SK-N-SH (cell line): ENCODE measurements at regions not wholly inside any gene's neighbourhood (a gene's known extent, or its start where the extent isn't known, plus 50 kb on each side); places are given as distances from the start of the nearest gene placed in this dataset.

Experiments
- CTCF ChIA-PET: fragments of 300-600, 350-600 bp; formaldehyde crosslinking; extraction: SDS; loops from one replicate; lab custom pipeline; 2021; lab: Yijun Ruan, JAX
- POLR2A ChIA-PET: fragments of 350-600 bp; sonication (Branson Sonifier 250); formaldehyde crosslinking; extraction: SDS; loops from one replicate; lab custom pipeline; 2020; ENCODE audit warnings: antibody characterized with exemption, inconsistent platforms; lab: Yijun Ruan, JAX
- DNase-seq: peaks from one replicate; pipeline ENCODE4 v3.0.0; 2012
- H2AFZ ChIP-seq: fragments of 200-600 bp; sonication (generic); 2 replicates; pipeline ENCODE4 v1.8.1; 2016; ENCODE audit warnings: antibody characterized with exemption, mild to moderate bottlenecking, low read depth
- H3F3A ChIP-seq: fragments of 200-600 bp; sonication (generic); replicated peaks from 2 replicates; pipeline ENCODE3; 2016; ENCODE audit warnings: antibody characterized with exemption, mild to moderate bottlenecking; ENCODE audit not compliant: insufficient read depth
- H3K27ac ChIP-seq, 2 experiments: fragments of 200-500 bp in 1 of 2; fragments of 200-600 bp in 1 of 2; sonication (Bioruptor generic) in 1 of 2; sonication (generic), shearing (Covaris generic) in 1 of 2; 2 replicates each; pipeline versions ENCODE4 v1.5.1 to v1.6.1; 2014 to 2016; ENCODE audit warnings: low read depth in 2 of 2, inconsistent platforms in 1 of 2, low read length in 1 of 2, mild to moderate bottlenecking in 1 of 2, mixed read lengths in 1 of 2
- H3K27me3 ChIP-seq: fragments of 200-600 bp; sonication (generic), shearing (Covaris generic); 2 replicates; pipeline ENCODE4 v1.6.1; 2016; ENCODE audit warnings: mixed run types; ENCODE audit not compliant: insufficient read depth
- H3K36me3 ChIP-seq, 2 experiments: fragments of 200-500 bp in 1 of 2; fragments of 200-600 bp in 1 of 2; sonication (Bioruptor generic) in 1 of 2; sonication (generic) in 1 of 2; replicated peaks in 1 of 2; 2 replicates each; pipeline versions ENCODE3 to v1.5.1; 2014 to 2016; ENCODE audit warnings: low read length in 1 of 2, mild to moderate bottlenecking in 1 of 2; ENCODE audit not compliant: insufficient read depth in 2 of 2, control insufficient read depth in 1 of 2
- H3K4me1 ChIP-seq, 2 experiments: fragments of 200-500 bp in 1 of 2; fragments of 200-600 bp in 1 of 2; sonication (Bioruptor generic) in 1 of 2; sonication (generic), shearing (Covaris generic) in 1 of 2; 2 replicates each; pipeline versions ENCODE4 v1.5.1 to v1.6.1; 2014 to 2016; ENCODE audit warnings: low read depth in 1 of 2, low read length in 1 of 2, mixed run types in 1 of 2; ENCODE audit not compliant: insufficient read depth in 2 of 2, control insufficient read depth in 1 of 2
- H3K4me2 ChIP-seq: fragments of 200-600 bp; sonication (generic), shearing (Covaris generic); 2 replicates; pipeline ENCODE4 v1.6.1; 2017; ENCODE audit warnings: mixed run types
- H3K4me3 ChIP-seq, 2 experiments: fragments of 200-500 bp in 1 of 2; fragments of 200-600 bp in 1 of 2; sonication (Bioruptor generic) in 1 of 2; sonication (generic), shearing (Covaris generic) in 1 of 2; 2 replicates each; pipeline versions ENCODE4 v1.5.1 to v1.8.1; 2014 to 2016; ENCODE audit warnings: low read depth in 2 of 2, inconsistent platforms in 1 of 2, low read length in 1 of 2, mild to moderate bottlenecking in 1 of 2, mixed read lengths in 1 of 2, moderate library complexity in 1 of 2
- H3K79me2 ChIP-seq: fragments of 200-600 bp; sonication (generic); 2 replicates; pipeline ENCODE4 v1.8.1; 2017; ENCODE audit warnings: mild to moderate bottlenecking; ENCODE audit not compliant: insufficient read depth
- H3K9ac ChIP-seq: fragments of 200-600 bp; sonication (generic); 2 replicates; pipeline ENCODE4 v1.6.1; 2017; ENCODE audit warnings: mixed run types
- H3K9me2 ChIP-seq: fragments of 200-600 bp; sonication (generic); 2 replicates; pipeline ENCODE4 v1.6.1; 2017; ENCODE audit warnings: mixed run types
- H3K9me3 ChIP-seq: fragments of 200-600 bp; sonication (generic); 2 replicates; pipeline ENCODE4 v1.6.1; 2017; ENCODE audit warnings: mixed run types, mild to moderate bottlenecking, moderate library complexity
- H4K20me1 ChIP-seq: fragments of 200-600 bp; sonication (generic); 2 replicates; pipeline ENCODE4 v1.6.1; 2017; ENCODE audit warnings: mild to moderate bottlenecking, mixed run types; ENCODE audit not compliant: insufficient read depth
- CHD2 ChIP-seq: fragments of 150-350 bp; IDR thresholded peaks from 2 replicates; pipeline ENCODE4 v1.6.1; 2018; ENCODE audit warnings: low read length; ENCODE audit not compliant: partially characterized antibody
- ELF1 ChIP-seq: IDR thresholded peaks from 2 replicates; pipeline ENCODE4 v1.4.0; 2012
- EZH2phosphoT487 ChIP-seq: fragments of 200-600 bp; sonication (generic); IDR thresholded peaks from 2 replicates; pipeline ENCODE4 v1.6.1; 2017; ENCODE audit warnings: low read depth, mixed run types, mild to moderate bottlenecking, antibody characterized with exemption, moderate library complexity, borderline replicate concordance
- FOXJ3 ChIP-seq: sonication (generic); formaldehyde crosslinking; IDR thresholded peaks from 2 replicates; pipeline ENCODE4 v1.5.1; 2020; ENCODE audit warnings: mild to moderate bottlenecking, missing genetic modification reagents
- GATA2 ChIP-seq: sonication (generic); formaldehyde crosslinking; IDR thresholded peaks from 2 replicates; pipeline ENCODE4 v1.5.0; 2020; ENCODE audit warnings: mild to moderate bottlenecking, missing genetic modification reagents
- IRF3 ChIP-seq: fragments of 150-350 bp; IDR thresholded peaks from 2 replicates; pipeline ENCODE4 v1.6.1; 2016; ENCODE audit warnings: mild to moderate bottlenecking, low read depth, low read length
- MAX ChIP-seq: IDR thresholded peaks from 2 replicates; pipeline ENCODE4 v1.4.0; 2012; ENCODE audit warnings: low read depth
- MXI1 ChIP-seq: IDR thresholded peaks from 2 replicates; pipeline ENCODE4 v1.6.1; 2012; ENCODE audit warnings: mild to moderate bottlenecking, low read depth, low read length, improper control_type of control experiment
- NFIC ChIP-seq: IDR thresholded peaks from 2 replicates; pipeline ENCODE4 v1.4.0; 2012; ENCODE audit warnings: borderline replicate concordance
- NRF1 ChIP-seq: IDR thresholded peaks from 2 replicates; pipeline ENCODE4 v1.6.1; 2012; ENCODE audit warnings: low read depth, mild to moderate bottlenecking, low read length
- POLR2AphosphoS5 ChIP-seq: IDR thresholded peaks from 2 replicates; pipeline ENCODE4 v1.6.1; 2012; ENCODE audit warnings: low read depth, low read length
- RCOR1 ChIP-seq: fragments of 150-350 bp; IDR thresholded peaks from 2 replicates; pipeline ENCODE4 v1.6.1; 2017; ENCODE audit warnings: antibody characterized with exemption, low read length
- RFX5 ChIP-seq: IDR thresholded peaks from 2 replicates; pipeline ENCODE4 v1.6.1; 2012; ENCODE audit warnings: mild to moderate bottlenecking, improper control_type of control experiment, low read length
- RXRA ChIP-seq: IDR thresholded peaks from 2 replicates; pipeline ENCODE4 v1.4.0; 2012; ENCODE audit warnings: low read depth, mild to moderate bottlenecking, borderline replicate concordance
- SMC3 ChIP-seq: IDR thresholded peaks from 2 replicates; pipeline ENCODE4 v1.6.1; 2012; ENCODE audit warnings: low read depth, low read length, improper control_type of control experiment
- TAF1 ChIP-seq: IDR thresholded peaks from 2 replicates; pipeline ENCODE4 v1.6.1; 2012; ENCODE audit warnings: low read depth, mild to moderate bottlenecking, low read length, moderate library complexity, borderline replicate concordance
- TCF12 ChIP-seq: IDR thresholded peaks from 2 replicates; pipeline ENCODE4 v1.4.0; 2012
- TEAD4 ChIP-seq: IDR thresholded peaks from 2 replicates; pipeline ENCODE4 v1.4.0; 2012; ENCODE audit warnings: mild to moderate bottlenecking, borderline replicate concordance; ENCODE audit not compliant: insufficient read depth
- YY1 ChIP-seq: IDR thresholded peaks from 2 replicates; pipeline ENCODE4 v1.4.0; 2012; ENCODE audit warnings: low read depth, mild to moderate bottlenecking
- WGBS: methylation state at CpG from one replicate; pipeline ENCODE4 v1.1.6; 2017; ENCODE audit warnings: low lambda C conversion rate; 5-methylcytosine and 5-hydroxymethylcytosine counted together
- TF ChIP-seq, protein P1 (sequence below): IDR thresholded peaks from 2 replicates; pipeline ENCODE4 v1.4.0; 2012; ENCODE audit warnings: low read depth, borderline replicate concordance

DNA sequence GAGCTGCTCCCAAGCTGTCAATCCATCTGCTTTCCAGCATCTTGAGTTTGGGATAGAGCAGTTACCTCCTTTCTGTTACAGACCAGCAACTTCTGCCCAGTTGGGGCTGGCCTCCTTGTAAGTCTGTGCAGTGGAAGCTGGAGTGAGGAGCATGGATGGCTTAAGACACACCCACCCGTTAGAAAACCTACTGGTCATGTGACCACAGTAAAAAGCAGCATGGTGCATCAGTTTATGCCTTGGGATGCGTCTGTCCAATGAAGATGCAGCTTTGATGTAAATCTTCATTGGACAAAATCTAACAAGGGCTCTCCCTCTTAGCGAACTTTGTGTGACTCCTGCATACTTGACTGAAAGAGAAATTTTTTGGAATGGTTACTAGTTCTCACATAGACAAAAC lies 453.5 kb downstream of the TYW1 start (continued):
- TF ChIP-seq, protein P1, sequence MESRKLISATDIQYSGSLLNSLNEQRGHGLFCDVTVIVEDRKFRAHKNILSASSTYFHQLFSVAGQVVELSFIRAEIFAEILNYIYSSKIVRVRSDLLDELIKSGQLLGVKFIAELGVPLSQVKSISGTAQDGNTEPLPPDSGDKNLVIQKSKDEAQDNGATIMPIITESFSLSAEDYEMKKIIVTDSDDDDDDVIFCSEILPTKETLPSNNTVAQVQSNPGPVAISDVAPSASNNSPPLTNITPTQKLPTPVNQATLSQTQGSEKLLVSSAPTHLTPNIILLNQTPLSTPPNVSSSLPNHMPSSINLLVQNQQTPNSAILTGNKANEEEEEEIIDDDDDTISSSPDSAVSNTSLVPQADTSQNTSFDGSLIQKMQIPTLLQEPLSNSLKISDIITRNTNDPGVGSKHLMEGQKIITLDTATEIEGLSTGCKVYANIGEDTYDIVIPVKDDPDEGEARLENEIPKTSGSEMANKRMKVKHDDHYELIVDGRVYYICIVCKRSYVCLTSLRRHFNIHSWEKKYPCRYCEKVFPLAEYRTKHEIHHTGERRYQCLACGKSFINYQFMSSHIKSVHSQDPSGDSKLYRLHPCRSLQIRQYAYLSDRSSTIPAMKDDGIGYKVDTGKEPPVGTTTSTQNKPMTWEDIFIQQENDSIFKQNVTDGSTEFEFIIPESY: no peak
- no peak for TF ChIP-seq TAF1

DNA sequence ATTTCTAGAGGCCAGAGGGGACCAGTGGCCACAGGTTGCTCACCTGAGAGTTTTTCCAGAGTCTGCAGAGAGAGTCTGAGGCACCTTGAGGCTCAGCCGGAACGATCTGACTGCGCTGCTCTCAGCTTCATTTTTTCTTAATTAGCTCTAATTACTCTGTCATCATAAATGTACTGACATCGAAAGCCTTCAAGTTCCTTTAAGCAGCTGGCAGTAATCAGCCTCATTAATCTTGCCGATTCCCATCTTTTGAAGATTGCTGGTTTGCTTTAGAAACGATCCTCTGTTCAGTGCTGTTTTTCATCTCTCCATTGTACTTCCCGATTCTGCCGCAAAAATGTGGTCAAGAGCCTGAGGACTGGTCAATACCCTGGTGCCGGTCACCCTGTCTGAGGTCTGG lies 454.7 kb downstream of the TYW1 start:
- 60% methylated on average over 9 of the region's 9 CpGs for WGBS
- H3K4me2 ChIP-seq: no peak overlapping the region
- ChIA-PET POLR2A (no interaction called here), CTCF (interaction anchor here (0.8 to 1.6 kb wide), 3 partner anchors 12 to 73 kb away, joined by 4 read pairs; no protein-coding TSS in a partner anchor)
- no peaks in the 10 kb centered on the region for H4K20me1 ChIP-seq
- peaks cover 4% of the 10 kb centered on the region for H3F3A ChIP-seq
- H3K9ac ChIP-seq: no peak overlapping the region
- H2AFZ ChIP-seq: no peak overlapping the region
- no peak for DNase-seq
- no peaks in the 10 kb centered on the region for H3K36me3 ChIP-seq
- H3K9me3 ChIP-seq: no peaks in the 10 kb centered on the region
- no peaks in the 10 kb centered on the region for H3K9me2 ChIP-seq
- no peak overlapping the region for H3K4me3 ChIP-seq
- TF ChIP-seq SMC3 (no peak), TEAD4 (no peak), ELF1 (no peak), RFX5 (no peak), EZH2phosphoT487 (no peak), TCF12 (no peak), NRF1 (no peak), IRF3 (no peak), MAX (no peak), POLR2AphosphoS5 (no peak), GATA2 (CRISPR knock-in tag) (no peak), CHD2 (no peak), RCOR1 (no peak), YY1 (no peak), FOXJ3 (CRISPR knock-in tag) (no peak), NFIC (no peak), MXI1 (no peak), RXRA (no peak)
- TF ChIP-seq, protein P1: no peak
- H3K27me3 ChIP-seq: no peaks in the 10 kb centered on the region
- H3K4me1 ChIP-seq: peaks cover 0 to 9% of the 10 kb centered on the region in 2 experiments; a peak in 1 of 4 replicates
- no peak overlapping the region for H3K27ac ChIP-seq
- no peaks in the 10 kb centered on the region for H3K79me2 ChIP-seq
